ENCODE measurements at regions not wholly inside any gene's neighbourhood (a gene's known extent, or its start where the extent isn't known, plus 50 kb on each side); places are given as distances from the start of the nearest gene placed in this dataset.

GRCh38 chr1:221794079-221794670 is 52.3 kb upstream of the DUSP10 start:
- no peak for DNase-seq (ENCODE audit: low read depth)
- H3K4me3 ChIP-seq (ENCODE audit: low read depth, low read length), result no peak overlapping the region

GRCh38 chr1:221793439-221794078 is 51.7 kb upstream of the DUSP10 start:
- no peak for TF ChIP-seq CTCF (conservative IDR thresholded peaks at IDR 0.05; ENCODE audit: low read depth, low read length)
- DNase-seq (ENCODE audit: low read depth), result no peak
- H3K4me3 ChIP-seq (ENCODE audit: low read depth, low read length), result no peak overlapping the region

More at GRCh38 chr1:221794079-221794670, 52.3 kb upstream of the DUSP10 start:
- no peak for TF ChIP-seq CTCF (conservative IDR thresholded peaks at IDR 0.05; ENCODE audit: low read depth, low read length)

- TF ChIP-seq CTCF (conservative IDR thresholded peaks at IDR 0.05; ENCODE audit: low read depth, low read length), result no peak
- no peak for DNase-seq (ENCODE audit: low read depth)
- no peak overlapping the region for H3K4me3 ChIP-seq (ENCODE audit: low read depth, low read length)
Measured at GRCh38 chr1:221791846-221792245, 50.0 kb upstream of the DUSP10 start.
